ENCODE measurements at regions not wholly inside any gene's neighbourhood (a gene's known extent, or its start where the extent isn't known, plus 50 kb on each side); places are given as distances from the start of the nearest gene placed in this dataset.
"Not testable (repeated sequence)": the region's sequence is repeated elsewhere in the genome, so short reads cannot be mapped to it uniquely, and the experiment has no call there.

DNA sequence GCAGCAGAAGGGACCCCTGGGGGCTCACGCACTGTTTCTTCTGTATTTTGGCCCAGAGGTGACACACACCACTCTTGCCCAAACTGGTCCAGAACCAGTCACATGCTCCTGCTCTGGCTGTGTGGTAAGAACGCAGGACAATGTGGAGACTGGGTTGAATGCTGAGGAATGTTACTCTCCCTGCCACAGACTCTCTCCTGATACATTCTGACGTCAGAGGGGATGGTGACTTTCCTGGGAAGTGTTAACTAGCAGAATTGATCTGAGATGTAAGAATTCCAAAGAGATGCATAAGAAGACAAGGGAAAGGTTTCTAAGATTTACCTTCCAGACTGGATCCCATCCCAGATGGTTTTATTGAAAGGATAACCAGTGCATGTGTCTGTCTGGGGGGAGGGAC, 100.8 kb downstream of the ASB1 start:
- peak; percentile 65 for DNase-seq (ENCODE audit: low read depth)
- no peak overlapping the region for H3K4me3 ChIP-seq (ENCODE audit: control insufficient read depth, low read depth, low read length)
- TF ChIP-seq, protein P1, sequence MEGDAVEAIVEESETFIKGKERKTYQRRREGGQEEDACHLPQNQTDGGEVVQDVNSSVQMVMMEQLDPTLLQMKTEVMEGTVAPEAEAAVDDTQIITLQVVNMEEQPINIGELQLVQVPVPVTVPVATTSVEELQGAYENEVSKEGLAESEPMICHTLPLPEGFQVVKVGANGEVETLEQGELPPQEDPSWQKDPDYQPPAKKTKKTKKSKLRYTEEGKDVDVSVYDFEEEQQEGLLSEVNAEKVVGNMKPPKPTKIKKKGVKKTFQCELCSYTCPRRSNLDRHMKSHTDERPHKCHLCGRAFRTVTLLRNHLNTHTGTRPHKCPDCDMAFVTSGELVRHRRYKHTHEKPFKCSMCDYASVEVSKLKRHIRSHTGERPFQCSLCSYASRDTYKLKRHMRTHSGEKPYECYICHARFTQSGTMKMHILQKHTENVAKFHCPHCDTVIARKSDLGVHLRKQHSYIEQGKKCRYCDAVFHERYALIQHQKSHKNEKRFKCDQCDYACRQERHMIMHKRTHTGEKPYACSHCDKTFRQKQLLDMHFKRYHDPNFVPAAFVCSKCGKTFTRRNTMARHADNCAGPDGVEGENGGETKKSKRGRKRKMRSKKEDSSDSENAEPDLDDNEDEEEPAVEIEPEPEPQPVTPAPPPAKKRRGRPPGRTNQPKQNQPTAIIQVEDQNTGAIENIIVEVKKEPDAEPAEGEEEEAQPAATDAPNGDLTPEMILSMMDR (conservative IDR thresholded peaks at IDR 0.05; ENCODE audit: control insufficient read depth, insufficient read depth, low read depth, low read length): no peak

DNA sequence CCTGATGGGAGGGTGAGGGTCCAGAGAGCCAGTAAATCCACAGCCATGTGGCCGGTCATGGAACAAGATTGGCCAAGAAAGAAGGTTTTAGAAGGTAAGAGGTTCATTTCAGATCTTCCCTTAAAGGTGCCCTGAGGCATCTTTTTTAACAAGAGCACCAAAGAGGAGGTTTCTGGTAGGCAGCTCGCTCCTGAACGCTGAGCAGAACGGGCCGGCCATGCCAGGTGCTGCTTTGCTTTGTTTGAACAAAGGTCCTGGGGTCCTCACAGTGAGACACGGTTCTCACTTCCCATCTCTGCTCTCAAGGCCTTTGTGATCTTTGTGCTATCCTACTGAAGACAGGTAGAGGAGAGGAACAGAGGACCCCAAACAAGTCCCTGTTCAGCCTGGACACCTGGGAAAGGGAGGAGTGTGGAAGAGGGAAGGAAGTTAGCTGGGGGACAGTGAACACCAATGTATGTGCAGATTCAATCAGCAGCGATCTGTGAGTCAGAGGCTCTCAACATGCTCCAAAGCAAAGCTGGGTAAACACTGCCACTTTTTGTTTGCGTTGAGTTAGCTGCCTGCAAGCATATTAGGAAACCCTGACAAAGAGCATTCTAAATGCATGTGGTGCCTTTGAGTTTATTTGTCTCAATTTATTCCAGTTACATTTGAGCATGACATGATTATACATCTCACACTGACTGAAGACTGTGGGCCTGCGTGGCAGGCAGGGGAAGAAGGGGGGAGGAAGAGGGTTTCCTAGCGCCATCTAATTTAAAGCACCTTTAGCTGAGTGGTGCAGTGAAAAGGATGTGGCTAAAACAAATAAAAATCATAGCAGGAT, 102.4 kb downstream of the ASB1 start:
- H3K4me3 ChIP-seq (ENCODE audit: control insufficient read depth, low read depth, low read length): no peak overlapping the region
- peak; percentile 54 for DNase-seq (ENCODE audit: low read depth)
- TF ChIP-seq, protein P1 (conservative IDR thresholded peaks at IDR 0.05; ENCODE audit: control insufficient read depth, insufficient read depth, low read depth, low read length): no peak

DNA sequence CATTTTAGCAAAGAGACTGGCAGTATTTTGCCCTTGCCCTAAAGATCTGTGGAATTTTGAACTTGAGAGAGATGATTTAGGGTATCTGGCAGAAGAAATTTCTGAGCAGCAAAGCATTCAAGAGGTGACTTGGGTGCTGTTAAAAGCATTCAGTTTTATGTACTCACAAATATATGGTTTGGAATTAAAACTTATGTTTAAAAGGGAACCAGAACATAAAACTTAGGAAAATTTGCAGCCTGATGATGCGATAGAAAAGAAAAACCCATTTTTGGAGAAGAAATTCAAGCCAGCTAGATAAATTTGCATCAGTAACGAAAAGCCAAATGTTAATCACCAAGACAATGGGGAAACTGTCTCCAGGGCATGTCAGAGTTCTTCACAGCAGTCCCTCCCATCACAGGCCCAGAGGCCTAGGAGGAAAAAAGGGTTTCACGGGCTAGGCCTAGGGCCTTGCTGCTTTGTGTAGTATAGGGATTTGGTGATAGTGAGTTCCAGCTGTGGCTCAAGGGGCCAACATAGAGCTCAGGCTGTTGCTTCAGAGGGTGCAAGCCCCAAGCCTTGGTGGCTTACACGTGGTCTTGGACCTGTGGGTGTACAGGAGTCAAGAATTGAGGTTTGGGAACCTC, 104.4 kb downstream of the ASB1 start:
- DNase-seq (ENCODE audit: low read depth); H3K4me3 ChIP-seq (ENCODE audit: control insufficient read depth, low read depth, low read length): not testable (repeated sequence)

DNA sequence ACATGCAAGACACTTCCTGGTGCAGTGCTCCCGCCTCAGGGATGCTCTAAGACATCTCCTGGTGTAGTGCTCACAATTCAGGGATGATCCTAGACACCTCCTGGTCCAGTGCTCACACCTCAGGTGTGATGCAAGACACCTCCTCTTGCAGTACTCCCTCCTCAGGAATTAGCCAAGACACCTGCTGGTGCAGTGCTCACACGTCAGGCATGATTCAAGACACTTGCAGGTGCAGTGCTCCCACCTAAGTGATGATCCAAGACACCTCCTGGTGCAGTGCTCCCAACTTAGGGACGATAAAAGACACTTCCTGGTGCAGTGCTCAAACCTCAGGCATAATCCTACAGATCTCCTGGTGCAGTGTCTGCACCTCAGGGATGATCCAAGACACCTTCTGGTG, 117.0 kb downstream of the ASB1 start:
- not testable (repeated sequence) for DNase-seq (ENCODE audit: low read depth); H3K4me3 ChIP-seq (ENCODE audit: control insufficient read depth, low read depth, low read length)

DNA sequence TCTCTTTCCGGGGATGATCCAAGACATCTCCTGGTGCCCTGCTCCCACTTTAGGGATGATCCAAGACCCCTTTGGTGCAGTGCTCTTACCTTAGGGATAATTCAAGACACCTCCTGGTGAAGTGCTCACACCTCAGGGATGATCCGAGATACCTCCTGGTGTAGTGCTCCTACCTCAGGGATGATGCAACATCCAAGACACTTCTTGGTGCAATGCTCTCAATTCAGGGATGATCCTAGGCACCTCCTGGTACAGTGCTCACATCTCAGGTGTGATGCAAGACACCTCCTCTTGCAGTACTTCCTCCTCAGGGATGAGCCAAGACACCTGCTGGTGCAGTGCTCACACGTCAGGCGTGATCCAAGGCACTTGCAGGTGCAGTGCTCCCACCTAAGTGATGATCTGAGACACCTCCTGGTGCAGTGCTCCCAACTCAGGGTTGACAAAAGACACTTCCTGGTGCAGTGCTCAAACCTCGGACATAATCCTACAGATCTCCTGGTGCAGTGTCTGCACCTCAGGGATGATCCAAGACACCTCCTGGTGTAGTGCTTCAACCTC, 122.3 kb downstream of the ASB1 start:
- no peak for DNase-seq (ENCODE audit: low read depth)
- TF ChIP-seq, protein P1 (conservative IDR thresholded peaks at IDR 0.05; ENCODE audit: control insufficient read depth, insufficient read depth, low read depth, low read length): no peak
- H3K4me3 ChIP-seq (ENCODE audit: control insufficient read depth, low read depth, low read length): no peak overlapping the region

DNA sequence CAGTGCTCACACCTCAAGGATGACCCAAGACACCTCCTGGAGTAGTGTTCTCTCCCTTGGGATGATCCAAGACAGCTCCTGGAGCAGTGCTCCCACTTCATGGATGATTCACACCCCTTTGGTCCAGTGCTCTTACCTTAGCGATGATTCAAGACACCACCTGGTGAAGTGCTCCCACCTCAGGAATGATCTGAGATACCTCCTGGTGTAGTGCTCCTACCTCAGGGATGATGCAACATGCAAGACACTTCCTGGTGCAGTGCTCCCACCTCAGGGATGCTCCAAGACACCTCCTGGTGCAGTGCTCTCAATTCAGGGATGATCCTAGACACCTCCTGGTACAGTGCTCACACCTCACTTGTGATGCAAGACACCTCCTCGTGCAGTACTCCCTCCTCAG, 123.1 kb downstream of the ASB1 start:
- TF ChIP-seq, protein P1 (conservative IDR thresholded peaks at IDR 0.05; ENCODE audit: control insufficient read depth, insufficient read depth, low read depth, low read length): no peak
- no peak for DNase-seq (ENCODE audit: low read depth)

DNA sequence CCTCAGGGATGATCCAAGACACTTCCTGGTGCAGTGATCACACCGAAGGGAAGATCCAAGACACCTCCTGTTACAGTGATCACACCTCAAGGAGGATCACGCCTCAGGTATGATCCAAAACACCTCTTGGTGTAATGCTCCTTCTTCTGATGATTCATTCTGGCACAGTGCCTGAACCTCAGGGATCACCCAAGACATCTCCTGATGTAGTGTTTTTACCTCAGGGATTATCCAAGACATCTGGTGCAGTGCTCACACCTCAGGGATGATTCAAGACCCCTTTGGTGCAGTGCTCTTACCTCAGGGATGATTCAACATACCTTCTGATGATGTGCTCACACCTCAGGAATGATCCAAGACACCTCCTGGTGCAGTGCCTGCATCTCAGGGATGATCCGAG, 124.4 kb downstream of the ASB1 start:
- DNase-seq (ENCODE audit: low read depth): peak; percentile 18
- H3K4me3 ChIP-seq (ENCODE audit: control insufficient read depth, low read depth, low read length): no peak overlapping the region
- TF ChIP-seq, protein P1 (conservative IDR thresholded peaks at IDR 0.05; ENCODE audit: control insufficient read depth, insufficient read depth, low read depth, low read length): no peak

More for the DNA sequence above, 123.1 kb downstream of the ASB1 start:
- H3K4me3 ChIP-seq (ENCODE audit: control insufficient read depth, low read depth, low read length): no peak overlapping the region
